ELR (cell line): ENCODE measurements at regions not wholly inside any gene's neighbourhood (a gene's known extent, or its start where the extent isn't known, plus 50 kb on each side); places are given as distances from the start of the nearest gene placed in this dataset.
A peak's percentile ranks its signal among the peaks of the same experiment; 100 is the strongest.
"Not testable (repeated sequence)": the region's sequence is repeated elsewhere in the genome, so short reads cannot be mapped to it uniquely, and the experiment has no call there.

Experiments
- DNase-seq: peaks from one replicate; pipeline ENCODE4 v3.0.0-alpha.2; 2015; ENCODE audit warnings: low read depth

DNA sequence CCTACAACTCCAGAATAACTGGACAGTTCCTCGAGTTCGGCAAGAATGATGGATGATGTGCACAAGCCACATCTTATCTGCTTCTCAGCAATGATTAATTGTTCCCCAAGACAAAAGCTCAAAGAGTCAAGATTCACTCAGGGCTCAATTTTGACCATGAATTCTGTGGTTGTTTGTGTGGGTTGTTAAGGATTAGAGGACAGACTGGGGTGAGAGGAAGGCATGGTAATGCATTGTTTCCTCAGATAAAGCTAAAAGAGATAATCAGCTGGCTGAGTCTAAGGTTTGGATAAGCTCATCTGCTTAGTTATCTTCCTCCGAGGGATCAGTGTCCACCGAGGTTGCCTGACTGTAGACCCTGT lies 161.0 kb downstream of the CPEB2 start:
- DNase-seq = no peak

DNA sequence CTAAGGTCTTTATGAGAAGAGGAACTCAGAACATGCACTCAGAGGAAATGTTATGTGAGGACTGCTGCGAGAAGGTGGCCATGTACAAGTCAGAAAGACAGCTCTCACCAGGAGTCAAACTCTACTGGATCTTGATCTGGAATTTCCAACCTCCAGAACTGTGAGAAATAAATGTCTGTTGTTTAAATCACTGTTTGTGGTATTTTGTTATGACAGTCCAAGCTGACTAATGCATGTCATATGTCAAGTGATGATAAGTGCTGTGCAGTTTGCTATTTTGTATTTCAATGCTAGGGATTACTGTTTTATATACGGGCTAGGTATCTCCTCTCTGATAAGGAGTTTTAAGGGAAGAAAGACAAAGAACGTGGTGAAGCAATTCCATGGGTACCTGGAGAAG lies 162.3 kb downstream of the CPEB2 start:
- peak; percentile 63 for DNase-seq

DNA sequence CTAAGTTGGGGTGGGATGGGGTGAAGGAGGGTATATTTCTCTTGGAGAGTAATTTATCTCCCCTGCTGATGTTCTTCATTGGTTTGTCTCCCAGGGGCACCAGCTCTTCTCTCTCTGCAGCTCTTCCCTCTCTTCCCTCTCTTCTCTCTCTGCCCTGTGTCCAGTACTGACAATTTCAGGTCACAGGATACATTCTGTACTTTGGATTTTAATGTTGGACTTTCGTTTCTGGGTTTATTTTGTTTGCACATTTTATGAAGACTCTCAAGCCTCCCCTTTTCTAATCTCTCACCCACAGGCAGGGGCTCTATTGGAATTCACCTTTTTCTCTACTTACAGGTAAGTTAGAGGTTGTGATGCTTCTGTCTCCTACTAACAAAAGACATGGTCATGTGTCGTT lies 165.5 kb downstream of the CPEB2 start:
- no peak for DNase-seq

DNA sequence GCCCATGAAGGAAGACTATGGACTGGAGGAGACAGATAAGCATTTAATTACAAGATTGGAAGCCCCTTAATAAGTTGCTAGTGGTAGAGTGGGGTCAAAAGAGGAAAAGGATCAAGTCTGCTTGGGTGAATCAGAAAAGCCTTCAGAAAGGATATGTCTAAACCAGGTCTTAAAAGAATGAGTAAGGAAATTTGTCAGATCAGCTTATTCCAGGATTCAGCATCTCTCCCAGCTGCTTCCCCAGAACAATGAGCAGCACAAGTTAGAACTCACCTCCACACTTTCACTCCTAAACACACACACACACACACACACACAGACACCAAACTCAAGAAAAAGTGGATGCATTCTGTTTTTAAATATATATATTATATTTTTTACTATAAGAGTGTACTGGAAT lies 166.5 kb downstream of the CPEB2 start:
- DNase-seq = no peak

DNA sequence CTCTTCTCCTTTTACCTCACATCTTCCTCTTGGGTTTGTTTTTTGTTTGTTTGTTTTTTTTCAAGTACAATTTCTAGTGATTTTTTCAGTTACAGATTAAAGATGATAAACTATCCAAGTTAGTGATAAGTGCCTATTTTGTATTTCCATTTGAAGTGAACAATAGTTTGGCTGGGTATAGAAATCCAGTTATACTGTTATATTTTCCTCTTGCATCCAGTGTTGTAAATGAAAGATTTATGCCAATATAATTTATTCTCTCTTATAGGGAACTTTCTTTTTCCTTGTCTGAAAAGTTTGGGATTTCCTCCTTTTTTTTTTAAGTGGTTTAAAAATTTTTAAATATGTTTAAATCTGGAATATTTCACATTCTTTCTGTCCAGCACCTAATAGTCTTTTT lies 169.4 kb downstream of the CPEB2 start:
- no peak for DNase-seq

DNA sequence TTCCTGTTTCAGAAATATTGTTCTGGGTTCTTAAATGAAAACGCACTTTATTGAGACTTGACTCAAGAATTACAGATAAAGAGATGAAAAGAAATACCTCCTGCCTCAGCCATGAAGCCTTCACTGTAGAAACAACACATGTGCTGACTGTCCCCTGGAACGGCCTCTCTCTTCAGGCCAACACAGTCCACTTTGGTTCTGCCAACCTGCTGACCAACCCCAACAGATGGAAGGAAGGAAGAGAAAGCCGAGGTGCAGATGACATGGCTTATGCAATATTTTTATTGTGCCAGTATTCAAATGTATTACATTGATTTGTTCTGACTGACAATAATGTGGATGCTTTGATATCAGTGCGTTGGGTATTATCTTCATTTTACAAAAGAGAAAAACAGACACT lies 171.0 kb downstream of the CPEB2 start:
- no peak for DNase-seq

DNA sequence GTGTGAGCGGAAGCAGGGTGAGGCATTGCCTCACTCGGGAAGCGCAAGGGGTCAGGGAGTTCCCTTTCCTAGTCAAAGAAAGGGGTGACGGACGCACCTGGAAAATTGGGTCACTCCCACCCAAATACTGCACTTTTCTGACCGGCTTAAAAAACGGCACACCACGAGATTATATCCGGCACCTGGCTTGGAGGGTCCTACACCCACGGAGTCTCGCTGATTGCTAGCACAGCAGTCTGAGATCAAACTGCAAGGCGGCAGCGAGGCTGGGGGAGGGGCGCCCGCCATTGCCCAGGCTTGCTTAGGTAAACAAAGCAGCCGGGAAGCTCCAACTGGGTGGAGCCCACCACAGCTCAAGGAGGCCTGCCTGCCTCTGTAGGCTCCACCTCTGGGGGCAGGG lies 171.9 kb downstream of the CPEB2 start:
- DNase-seq = not testable (repeated sequence)

DNA sequence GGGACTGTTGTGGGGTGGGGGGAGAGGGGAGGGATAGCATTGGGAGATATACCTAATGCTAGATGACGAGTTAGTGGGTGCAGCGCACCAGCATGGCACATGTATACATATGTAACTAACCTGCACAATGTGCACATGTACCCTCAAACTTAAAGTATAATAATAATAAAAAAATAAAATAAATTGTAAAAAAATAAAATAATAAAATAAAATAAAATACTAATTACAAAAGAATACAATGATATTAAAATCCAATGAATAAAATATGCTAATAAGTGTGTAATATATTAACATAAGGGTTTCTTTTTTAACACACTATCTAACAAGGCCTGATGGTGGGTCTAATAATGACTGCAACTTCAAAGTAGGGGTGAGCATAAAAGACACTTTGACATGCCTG lies 177.6 kb downstream of the CPEB2 start:
- DNase-seq = not testable (repeated sequence)

DNA sequence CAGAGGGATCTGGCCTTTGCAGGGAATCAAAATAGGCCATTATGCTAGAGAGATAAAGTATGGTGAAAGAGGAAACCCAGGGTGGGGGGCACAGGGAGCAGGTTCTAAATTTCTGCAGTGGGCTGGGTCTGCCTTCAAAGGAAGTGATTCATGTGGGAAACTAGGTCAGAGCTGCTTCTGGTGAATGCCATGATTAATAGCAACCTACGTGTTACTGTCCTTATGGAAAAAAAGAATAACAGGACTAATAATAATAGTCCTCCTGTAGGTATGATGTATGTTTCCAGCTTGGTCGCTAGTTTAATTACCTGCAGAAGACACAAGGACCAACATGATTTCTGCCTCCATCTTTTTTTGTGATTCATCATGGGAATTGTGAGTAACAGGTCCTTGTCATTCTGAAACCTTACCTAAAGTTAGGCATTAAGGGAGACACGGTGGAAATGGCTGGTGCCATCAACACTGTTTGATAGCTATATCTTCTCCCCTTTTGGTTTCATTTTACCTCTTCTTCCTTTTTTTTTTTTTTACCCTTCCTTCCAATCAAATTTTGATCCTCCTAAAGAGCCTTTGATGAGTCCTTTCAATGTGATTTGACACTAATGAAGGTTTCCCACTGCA lies 180.4 kb downstream of the CPEB2 start:
- DNase-seq = peak; percentile 41

DNA sequence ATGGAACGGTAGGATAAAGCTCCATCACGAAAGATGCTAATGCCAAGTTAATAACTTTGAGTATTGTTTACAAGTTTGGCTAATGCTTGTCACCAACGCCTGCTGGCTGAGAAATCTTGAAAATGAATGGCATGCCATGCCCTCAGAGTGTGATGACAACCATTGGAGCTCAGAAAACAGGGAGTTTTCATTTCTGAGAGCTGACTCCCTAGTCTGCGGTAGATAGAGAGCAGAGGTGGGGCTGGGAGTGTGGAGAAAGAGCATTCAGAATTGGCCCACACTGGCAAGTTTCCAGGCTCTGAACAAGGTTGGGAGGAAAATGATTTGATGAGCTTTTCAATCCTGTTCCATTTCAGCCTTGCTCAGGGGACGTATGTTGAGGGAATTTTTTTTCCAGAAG lies 183.9 kb downstream of the CPEB2 start:
- no peak for DNase-seq

DNA sequence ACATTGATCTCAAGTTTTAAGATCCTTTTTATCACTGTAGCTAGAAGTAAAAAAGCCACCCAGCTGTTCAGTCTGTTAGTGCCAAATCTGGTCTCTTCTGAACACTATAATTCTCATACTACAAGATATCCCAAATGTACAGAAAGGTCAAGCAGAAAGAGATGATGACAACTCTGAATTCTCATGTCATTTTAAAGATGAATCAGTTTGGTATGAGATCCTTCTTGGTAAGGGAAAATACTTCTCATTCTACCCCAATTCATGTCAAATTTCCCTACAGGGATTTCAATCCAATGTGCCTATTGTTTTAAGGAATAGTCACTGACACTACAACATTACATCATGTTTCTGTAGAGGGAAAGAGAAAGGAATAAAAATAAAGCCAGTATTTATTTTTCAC lies 184.5 kb downstream of the CPEB2 start:
- DNase-seq = no peak

DNA sequence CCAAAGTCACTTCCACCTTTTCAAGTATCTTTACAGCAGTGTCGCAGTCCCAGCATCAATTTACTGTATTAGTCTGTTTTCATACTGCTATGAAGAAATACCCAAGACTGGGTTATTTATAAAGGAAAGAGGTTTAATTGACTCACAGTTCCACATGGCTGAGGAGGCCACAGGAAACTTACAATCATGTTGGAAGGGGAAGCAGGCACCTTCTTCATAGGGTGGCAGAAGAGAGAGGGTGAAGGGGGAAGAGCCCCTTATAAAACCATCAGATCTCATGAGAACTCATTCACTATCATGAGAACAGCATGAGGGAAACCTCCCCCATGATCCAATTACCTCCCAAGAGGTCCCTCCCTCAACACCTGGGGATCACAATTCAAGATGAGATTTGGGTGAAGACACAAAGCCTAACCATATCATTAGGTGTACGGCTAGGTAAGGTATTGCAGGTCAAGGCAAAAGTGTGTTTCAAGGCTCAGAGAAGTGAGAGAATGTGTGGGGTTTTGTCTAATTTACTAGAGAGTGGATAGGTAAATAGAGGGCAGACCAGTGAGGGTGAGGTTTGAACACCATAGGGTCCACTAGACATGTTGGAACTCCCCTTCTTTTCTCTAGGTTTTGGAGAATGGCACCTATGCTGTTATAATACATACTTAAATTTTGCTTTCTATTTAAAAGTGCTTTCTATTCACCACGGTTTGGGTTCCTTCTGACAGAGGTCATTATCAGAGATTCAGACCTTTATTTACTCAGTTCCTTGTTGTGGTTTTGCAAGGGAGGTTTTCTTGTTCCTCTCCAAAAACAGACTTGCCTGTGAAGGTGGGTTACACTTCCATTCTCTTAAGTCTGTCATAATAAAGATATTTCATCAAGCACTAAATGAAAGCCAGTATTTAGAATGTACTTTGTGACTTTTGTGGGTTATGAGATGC lies 186.6 kb downstream of the CPEB2 start:
- no peak for DNase-seq

DNA sequence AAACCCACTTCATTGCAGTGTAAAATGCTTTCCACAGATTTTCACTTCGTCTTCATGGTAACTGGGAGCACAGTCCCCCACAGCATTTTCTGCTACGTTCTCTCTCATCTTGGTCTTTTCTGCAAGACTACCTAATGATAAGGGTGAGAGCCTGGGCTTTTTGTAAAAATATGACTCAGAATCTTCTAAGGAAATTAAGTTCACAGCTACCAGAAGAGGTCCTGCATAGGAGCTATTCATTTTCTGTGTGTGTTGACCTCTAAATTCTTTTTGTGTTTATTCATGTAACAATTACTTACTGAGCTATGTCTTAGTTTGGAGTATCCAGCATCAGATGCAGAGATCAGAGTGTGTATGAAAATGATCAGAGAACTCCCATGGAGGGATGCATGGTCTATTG lies 192.2 kb downstream of the CPEB2 start:
- DNase-seq = no peak

DNA sequence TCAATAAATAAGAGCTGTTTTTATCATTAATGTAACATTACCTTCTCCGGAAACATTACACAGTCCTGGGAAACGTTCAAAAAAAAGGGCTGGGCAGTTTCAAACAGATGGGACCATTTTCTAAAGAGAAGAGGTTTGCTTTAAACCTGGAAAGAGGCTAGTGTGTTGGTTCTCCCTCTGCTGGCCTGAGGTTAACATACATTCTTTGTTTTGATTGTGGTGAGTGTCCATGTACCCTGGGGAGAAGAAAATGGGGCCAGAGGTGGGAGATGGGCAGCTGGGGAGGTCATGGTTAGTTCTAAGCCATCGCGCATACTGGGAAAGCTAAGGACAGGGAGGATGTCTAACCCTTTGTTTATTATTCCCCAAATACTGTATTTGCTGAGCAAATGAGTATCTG lies 194.7 kb downstream of the CPEB2 start:
- peak; percentile 39 for DNase-seq

DNA sequence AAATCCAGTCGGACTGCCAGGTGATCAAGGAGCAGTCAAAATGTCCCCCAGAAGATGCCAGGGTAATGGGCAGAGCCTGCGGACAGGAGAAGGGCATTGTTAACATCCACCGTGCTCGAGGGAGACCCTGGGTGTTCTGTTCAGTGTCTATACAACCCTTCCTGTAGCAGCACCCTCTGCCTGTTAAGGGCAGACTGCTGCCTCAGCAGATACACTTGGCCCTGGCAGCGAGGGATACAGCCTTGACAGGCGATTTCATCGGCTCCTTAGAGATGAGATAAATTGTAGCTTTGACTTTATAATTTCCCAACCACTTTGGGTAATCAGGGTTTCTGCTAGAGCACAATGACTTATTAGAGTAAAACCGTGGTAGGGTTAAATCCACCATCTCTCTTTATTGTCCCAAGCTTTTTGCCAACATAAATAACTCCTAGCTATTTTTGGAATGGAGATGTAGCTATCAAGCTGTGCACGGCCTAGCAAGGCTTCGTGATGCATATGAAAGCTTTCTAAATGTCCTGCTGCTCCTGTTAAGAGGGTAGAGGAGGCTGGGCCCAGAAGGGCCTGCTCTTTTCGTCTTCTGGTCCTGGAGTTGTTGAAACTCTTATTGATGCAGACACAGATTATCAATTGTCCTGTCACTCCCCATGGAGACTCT lies 195.9 kb downstream of the CPEB2 start:
- DNase-seq = no peak

DNA sequence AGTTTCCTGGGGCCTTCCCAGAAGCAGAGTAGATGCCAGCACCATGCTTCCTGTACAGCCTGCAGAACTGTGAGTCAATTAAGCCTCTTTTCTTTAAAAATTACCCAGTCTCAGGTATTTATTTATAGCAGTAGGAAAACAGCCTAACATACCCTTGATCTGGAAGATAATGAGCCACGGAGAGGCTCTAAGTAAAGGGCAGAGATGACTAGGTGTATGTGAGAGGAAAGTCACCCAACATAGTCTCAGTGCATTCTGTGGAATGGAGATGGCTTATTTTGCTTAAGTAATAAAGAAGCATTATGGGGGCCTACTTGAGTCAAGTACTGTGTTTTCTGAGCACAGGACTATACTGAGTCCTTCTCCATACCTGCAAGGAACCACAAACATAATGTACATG lies 199.5 kb downstream of the CPEB2 start:
- DNase-seq = no peak

DNA sequence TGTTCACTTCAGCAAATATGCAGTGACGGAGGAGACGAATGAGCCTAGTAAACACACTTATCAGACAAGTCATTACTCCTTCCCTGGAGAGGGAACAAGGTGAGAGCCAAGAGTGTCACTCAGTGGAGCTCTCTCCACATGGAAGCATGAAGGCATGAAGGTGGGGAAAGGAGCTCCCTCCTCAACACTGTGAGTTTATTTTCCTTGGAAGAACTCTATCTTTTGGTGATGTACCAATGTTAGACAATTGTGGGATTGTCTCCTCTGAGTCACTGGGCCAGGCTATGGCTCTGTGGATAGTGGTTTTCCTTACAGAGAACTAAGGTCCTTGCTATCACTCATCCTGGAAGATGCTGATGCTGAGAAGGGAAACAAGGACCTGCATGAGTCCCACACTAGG lies 200.2 kb downstream of the CPEB2 start:
- DNase-seq = no peak

DNA sequence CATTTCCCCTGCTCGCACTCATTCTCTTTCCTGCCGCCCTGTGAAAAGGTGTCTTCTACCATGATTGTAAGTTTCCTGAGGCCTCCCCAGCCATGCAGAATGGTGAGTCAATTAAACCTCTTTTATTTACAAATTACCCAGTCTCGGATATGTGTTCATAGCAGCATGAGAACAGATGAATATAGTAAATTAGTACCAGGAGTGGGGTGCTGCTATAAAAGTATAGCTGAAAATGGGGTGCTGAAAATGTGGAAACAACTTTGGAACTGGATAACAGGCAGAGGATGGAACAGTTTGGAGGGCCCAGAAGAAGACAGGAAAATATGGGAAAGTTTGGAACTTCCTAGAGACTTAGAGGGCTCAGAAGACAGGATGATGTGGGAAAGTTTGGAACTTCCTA lies 204.2 kb downstream of the CPEB2 start:
- not testable (repeated sequence) for DNase-seq

DNA sequence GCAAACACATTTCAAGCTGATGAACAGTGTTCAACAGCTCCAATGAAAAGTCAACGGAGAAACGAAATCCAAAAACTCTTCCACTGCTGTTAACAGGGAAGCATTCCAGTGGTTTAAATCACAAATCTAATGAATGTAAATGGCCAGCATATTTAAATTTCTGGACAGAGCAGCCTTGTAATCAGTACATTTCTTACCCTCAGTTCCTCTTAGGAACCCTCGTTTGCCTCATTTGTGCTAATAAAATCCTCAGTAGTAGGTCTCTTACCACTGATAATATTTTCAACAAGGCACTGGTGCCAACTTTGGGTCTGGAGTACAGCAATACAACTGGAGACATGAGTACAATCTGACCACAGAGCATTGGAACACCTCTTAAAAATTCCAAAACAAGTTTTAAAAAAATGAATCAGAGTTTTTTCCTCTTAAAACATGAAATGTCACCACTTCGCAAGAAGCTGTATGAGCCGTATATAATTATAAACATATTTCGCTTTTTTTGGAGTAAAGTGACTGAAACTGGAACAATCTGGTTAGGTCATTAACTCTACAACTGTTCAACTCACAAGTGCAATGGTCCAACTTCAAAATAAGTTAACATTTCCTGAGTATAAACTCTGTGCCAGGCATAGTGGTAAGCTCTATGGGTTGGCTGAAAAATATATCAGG lies 211.2 kb downstream of the CPEB2 start:
- no peak for DNase-seq

DNA sequence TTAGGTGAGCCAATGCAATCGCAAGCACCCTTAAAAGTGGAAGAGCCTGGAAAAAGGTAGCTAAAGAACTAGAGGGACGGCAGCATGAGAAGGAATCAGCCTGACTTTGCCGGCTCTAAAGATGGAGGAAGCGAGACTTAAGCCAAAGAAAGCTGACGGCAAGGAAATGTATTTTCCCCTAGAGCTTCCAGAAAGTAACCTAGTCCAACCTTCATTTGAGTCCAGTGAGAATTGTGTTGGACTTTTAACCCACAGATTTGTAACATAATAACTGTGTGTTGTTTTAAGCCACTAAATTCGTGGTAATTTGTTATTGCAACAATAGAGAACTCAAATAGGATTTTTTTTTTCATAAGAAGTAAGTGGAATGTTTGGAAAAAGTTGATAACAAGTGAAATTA lies 212.7 kb upstream of the C1QTNF7 start:
- no peak for DNase-seq

DNA sequence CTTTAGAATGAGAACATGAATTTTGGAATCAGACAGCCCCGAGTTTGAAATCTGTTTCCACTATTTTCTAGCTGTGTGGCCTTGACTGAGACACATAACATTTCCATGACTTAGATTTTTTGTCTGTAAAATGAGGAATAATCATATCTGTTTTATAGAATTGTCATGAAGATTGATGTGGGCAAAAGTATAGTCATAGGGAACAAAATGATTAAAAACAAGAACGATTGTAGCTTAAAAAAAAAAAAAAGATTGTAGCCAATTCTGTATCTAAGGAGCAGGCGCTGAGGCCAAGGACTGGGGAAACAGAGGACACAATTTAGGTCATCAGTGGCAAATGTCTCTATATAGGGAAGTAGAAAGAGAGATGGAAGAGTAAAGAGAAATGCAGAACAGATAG lies 201.6 kb upstream of the C1QTNF7 start:
- DNase-seq = no peak

DNA sequence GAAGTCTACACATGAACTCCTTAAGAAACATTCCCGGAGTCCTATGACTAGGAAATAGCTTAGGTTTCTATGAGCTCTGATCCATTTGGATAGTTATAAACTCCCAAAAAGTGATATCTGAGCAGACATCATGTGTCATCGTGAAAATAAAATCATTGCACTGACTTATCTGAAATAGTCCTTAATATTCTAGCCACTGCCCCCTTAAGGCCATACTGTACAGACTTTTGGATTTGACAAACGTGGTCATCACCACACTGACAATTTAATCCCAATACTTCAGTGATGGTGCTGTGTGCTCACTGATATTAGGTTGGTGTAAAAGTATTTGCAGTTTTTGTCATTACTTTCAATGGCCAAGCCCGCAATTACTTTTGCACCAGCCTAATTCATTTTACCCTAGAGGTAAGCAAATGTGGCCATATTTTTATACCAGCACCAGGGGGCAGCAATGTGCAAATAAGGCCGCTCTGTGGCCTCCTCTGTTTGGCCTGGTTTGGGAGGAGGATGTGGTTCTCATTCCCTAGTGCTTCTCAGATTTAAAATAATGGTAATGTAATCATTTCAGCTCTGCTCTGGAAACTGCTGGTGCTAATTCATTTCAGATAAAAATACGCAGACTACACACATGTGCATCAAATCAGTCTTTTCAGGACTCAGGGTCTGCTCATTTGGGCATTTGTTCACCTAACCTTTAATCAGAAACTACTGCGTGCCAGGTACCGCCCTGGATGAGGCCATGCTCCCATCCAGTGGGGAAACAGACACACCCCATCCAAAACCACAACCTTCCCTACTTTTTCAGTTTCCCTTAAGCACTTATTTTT lies 196.4 kb upstream of the C1QTNF7 start:
- DNase-seq = peak; percentile 87
